ENCODE measurements at regions not wholly inside any gene's neighbourhood (a gene's known extent, or its start where the extent isn't known, plus 50 kb on each side); places are given as distances from the start of the nearest gene placed in this dataset.
A peak's percentile ranks its signal among the peaks of the same experiment; 100 is the strongest.

DNA sequence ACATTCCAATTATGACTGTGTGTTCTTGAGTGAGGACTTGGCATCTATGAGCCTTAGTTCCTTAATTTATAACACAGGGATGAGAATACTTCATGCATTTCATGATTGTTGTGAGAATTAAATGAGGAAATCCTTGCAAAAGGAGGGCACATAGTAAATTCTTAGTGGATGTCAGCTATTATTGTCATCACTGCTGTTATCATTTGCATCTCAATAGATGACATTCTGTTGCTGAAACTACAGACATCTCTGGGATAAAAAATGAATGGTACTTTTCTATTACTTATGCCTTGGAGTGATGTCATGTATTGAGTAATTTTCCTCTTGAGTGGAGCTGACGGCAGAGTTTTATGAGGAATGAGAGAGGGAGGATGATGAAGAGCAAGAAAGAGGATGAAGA lies 184.4 kb upstream of the CDH11 start:
- Histone ChIP-seq H3K9me3 (replicated peaks; ENCODE audit: control insufficient read depth, low read depth, low read length) (no peaks in the 10 kb centered on the region), H3K4me1 (ENCODE audit: control insufficient read depth, insufficient read depth, low read length) (peaks cover 3% of the 10 kb centered on the region), H3K36me3 (ENCODE audit: control insufficient read depth, insufficient read depth, low read length) (no peaks in the 10 kb centered on the region), H3K4me3 (ENCODE audit: low read length) (no peak overlapping the region), H3K27ac (ENCODE audit: low read length) (no peak overlapping the region), H3K27me3 (ENCODE audit: control insufficient read depth, insufficient read depth, low read length) (no peaks in the 10 kb centered on the region)
- DNase-seq: no peak
- WGBS (ENCODE audit: insufficient coverage): 50% methylated on average over 1 of the region's 1 CpG

DNA sequence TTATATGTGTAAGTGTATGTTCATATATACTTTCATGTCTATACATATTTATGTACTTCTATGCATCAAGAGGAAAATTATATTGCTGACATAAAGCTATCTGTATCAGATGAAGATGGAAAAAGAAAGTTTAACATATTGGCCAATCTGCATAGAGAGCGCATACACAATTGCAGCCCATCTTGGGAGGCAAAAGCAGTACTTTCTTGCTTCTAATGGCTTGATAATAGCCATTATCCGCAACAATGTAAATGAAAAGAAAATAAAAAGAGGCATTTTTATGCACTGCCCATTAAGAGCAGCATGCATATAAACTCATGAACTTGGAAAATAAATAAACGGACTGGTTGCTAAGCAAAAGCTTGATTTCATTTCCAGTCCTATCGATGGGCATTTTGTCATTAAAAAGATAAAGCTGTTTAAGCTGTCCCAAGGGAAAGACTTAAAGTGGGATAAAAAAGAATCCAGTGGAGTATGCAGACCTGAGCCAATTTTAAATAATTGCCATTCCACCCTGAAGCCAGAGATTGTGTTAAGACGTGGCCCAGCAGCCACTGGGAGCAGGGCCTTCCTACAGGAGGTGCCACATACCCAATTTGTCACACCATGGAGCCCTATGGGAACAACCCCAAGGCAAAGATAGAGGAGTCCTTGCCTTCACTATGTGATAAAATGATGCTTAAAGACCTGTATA lies 183.6 kb upstream of the CDH11 start:
- no peak overlapping the region for H3K27ac ChIP-seq (ENCODE audit: low read length)

DNA sequence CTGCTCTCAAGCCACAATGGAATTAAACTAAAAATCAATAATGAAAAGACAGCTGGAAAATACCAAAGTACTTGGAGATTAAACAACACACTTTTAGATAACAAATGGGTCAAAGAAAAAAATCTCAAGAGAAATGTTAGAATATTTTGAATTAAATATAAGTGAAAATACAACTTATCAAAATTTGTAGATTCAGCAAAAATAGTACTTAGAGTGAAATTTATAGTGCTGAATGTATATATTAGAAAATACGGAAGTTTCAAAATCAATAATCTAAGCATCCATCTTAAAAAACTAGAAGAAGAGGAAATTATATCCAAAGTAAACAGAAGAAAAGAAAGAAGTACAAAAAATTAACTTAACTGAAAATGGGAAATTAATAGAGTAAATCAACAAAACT lies 179.2 kb upstream of the CDH11 start:
- Histone ChIP-seq H3K4me3 (ENCODE audit: low read length) (no peak overlapping the region), H3K4me1 (ENCODE audit: control insufficient read depth, insufficient read depth, low read length) (peaks cover 3% of the 10 kb centered on the region), H3K36me3 (ENCODE audit: control insufficient read depth, insufficient read depth, low read length) (no peaks in the 10 kb centered on the region), H3K27me3 (ENCODE audit: control insufficient read depth, insufficient read depth, low read length) (no peaks in the 10 kb centered on the region), H3K27ac (ENCODE audit: low read length) (no peak overlapping the region), H3K9me3 (replicated peaks; ENCODE audit: control insufficient read depth, low read depth, low read length) (no peaks in the 10 kb centered on the region)
- WGBS (ENCODE audit: insufficient coverage): no CpG with 5 or more reads among the region's 1 CpG
- no peak for DNase-seq

More for the DNA sequence above, 183.6 kb upstream of the CDH11 start:
- no peak for DNase-seq
- H3K27me3 ChIP-seq (ENCODE audit: control insufficient read depth, insufficient read depth, low read length): no peaks in the 10 kb centered on the region
- 48% methylated on average over 2 of the region's 5 CpGs for WGBS (ENCODE audit: insufficient coverage)
- no peak overlapping the region for H3K4me3 ChIP-seq (ENCODE audit: low read length)
- no peaks in the 10 kb centered on the region for H3K36me3 ChIP-seq (ENCODE audit: control insufficient read depth, insufficient read depth, low read length)
- no peaks in the 10 kb centered on the region for H3K9me3 ChIP-seq (replicated peaks; ENCODE audit: control insufficient read depth, low read depth, low read length)
- peaks cover 3% of the 10 kb centered on the region for H3K4me1 ChIP-seq (ENCODE audit: control insufficient read depth, insufficient read depth, low read length)

DNA sequence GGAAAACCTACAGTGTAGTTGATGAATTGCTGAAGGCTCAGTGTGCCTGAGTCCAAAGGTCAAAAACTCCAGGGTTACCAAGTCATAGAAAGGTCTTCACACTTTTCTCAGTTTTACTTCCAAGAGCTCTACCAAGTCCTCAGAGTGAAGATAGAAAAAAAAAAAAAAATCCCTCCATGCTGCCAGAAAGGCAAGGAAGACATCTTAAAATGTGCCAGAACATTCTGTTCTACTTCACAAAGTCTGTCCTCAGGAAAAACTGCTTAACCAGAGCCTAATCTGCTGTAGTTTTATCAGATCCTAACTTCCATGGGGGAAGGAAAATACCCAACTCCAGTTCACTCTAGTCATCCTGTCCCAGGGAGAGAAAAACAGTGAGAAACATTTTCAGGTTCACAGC lies 175.6 kb upstream of the CDH11 start:
- H3K9me3 ChIP-seq (replicated peaks; ENCODE audit: control insufficient read depth, low read depth, low read length): no peaks in the 10 kb centered on the region
- no peaks in the 10 kb centered on the region for H3K27me3 ChIP-seq (ENCODE audit: control insufficient read depth, insufficient read depth, low read length)
- H3K4me1 ChIP-seq (ENCODE audit: control insufficient read depth, insufficient read depth, low read length): no peaks in the 10 kb centered on the region
- H3K36me3 ChIP-seq (ENCODE audit: control insufficient read depth, insufficient read depth, low read length): no peaks in the 10 kb centered on the region
- no peak for DNase-seq
- no peak overlapping the region for H3K27ac ChIP-seq (ENCODE audit: low read length)
- no peak overlapping the region for H3K4me3 ChIP-seq (ENCODE audit: low read length)

DNA sequence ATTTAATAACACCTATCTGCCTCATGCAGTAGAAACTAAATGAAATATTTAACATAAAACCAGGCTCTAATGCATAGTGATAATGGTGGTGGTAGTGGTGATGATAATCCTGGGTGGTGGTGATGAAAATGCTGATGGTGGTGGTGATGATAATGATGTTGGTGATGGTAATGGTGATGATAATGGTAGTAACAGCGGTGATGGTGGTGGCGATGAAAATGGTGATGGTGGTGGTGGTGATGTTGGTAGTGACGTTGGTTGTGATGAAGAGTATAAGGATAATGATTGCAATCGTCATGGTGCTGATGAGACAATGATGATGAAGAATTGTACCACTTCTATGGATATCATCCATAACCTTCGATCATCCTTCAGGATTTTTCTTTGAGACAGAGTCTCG lies 173.7 kb upstream of the CDH11 start:
- Histone ChIP-seq H3K4me3 (ENCODE audit: low read length) (no peak overlapping the region), H3K9me3 (replicated peaks; ENCODE audit: control insufficient read depth, low read depth, low read length) (no peaks in the 10 kb centered on the region), H3K27ac (ENCODE audit: low read length) (no peak overlapping the region), H3K4me1 (ENCODE audit: control insufficient read depth, insufficient read depth, low read length) (no peaks in the 10 kb centered on the region), H3K27me3 (ENCODE audit: control insufficient read depth, insufficient read depth, low read length) (no peaks in the 10 kb centered on the region), H3K36me3 (ENCODE audit: control insufficient read depth, insufficient read depth, low read length) (no peaks in the 10 kb centered on the region)
- DNase-seq: no peak
- WGBS (ENCODE audit: insufficient coverage): 100% methylated on average over 4 of the region's 6 CpGs

DNA sequence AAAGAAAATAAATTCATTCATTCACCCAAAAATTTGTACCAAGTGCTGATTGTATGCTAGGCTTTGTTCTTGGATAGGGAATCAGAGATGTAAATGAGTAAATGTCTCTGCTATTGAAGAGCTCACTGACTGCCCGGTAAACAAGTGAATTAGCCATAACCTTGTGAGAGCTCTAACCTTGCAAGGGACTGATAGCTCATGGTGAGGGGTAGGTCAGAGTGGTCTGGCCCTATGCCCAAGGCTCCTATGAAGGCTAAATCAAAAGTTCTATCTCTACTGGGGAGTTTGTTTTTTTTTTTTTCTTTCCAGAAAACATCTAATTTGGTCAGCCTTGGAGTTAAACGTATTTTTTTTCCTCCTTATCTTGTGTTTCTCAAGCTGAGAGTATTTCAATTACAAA lies 172.8 kb upstream of the CDH11 start:
- DNase-seq: no peak
- H3K9me3 ChIP-seq (replicated peaks; ENCODE audit: control insufficient read depth, low read depth, low read length): no peaks in the 10 kb centered on the region
- no peaks in the 10 kb centered on the region for H3K36me3 ChIP-seq (ENCODE audit: control insufficient read depth, insufficient read depth, low read length)
- no peaks in the 10 kb centered on the region for H3K4me1 ChIP-seq (ENCODE audit: control insufficient read depth, insufficient read depth, low read length)
- H3K4me3 ChIP-seq (ENCODE audit: low read length): no peak overlapping the region
- no peaks in the 10 kb centered on the region for H3K27me3 ChIP-seq (ENCODE audit: control insufficient read depth, insufficient read depth, low read length)
- no peak overlapping the region for H3K27ac ChIP-seq (ENCODE audit: low read length)
- 89% methylated on average over 1 of the region's 2 CpGs for WGBS (ENCODE audit: insufficient coverage)

DNA sequence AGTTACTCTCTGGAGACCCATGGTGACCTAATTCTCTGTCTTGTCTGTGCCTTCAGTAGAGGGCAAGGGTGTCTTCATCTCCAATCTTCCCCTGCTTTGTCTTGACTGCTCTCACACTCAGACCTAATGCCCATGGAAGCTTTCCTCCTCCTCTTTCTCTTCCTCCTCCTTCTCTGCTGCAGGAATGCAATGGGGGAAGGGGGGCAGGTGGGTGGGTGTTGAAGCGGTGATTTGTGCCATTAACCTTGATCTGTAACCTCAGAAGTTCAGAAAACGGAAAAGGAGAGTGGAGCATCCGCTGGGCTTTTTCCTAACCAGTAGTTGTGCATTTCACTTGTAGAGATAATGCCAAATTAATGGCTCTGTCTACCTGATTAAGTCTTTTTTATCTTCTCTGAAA lies 172.3 kb upstream of the CDH11 start:
- no peak for DNase-seq
- H3K4me3 ChIP-seq (ENCODE audit: low read length): no peak overlapping the region
- no peak overlapping the region for H3K27ac ChIP-seq (ENCODE audit: low read length)
- H3K9me3 ChIP-seq (replicated peaks; ENCODE audit: control insufficient read depth, low read depth, low read length): no peaks in the 10 kb centered on the region
- no peaks in the 10 kb centered on the region for H3K4me1 ChIP-seq (ENCODE audit: control insufficient read depth, insufficient read depth, low read length)
- 33% methylated on average over 1 of the region's 3 CpGs for WGBS (ENCODE audit: insufficient coverage)
- no peaks in the 10 kb centered on the region for H3K36me3 ChIP-seq (ENCODE audit: control insufficient read depth, insufficient read depth, low read length)
- no peaks in the 10 kb centered on the region for H3K27me3 ChIP-seq (ENCODE audit: control insufficient read depth, insufficient read depth, low read length)

DNA sequence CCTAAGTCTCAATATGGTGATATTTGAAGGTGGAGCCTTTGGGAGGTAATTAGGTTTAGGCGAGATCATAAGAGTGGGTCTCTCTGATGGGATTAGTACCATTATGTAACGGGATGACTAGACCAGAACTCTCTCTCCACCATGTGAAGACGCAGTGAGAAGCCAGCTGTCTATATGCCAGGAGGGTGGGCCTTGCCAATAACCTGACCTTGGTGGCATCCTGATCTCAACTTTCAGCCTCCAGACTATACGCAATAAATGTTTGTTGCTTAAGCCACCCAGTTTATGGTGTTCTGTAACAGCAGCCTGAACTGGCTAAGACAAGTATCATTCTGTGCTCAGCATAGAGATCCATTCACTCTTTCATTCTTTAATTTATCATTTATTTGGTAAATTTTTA lies 167.2 kb upstream of the CDH11 start:
- H3K9me3 ChIP-seq (replicated peaks; ENCODE audit: control insufficient read depth, low read depth, low read length): no peaks in the 10 kb centered on the region
- DNase-seq: peak; percentile 18
- H3K36me3 ChIP-seq (ENCODE audit: control insufficient read depth, insufficient read depth, low read length): no peaks in the 10 kb centered on the region
- no peak overlapping the region for H3K27ac ChIP-seq (ENCODE audit: low read length)
- peaks cover 9% of the 10 kb centered on the region for H3K4me1 ChIP-seq (ENCODE audit: control insufficient read depth, insufficient read depth, low read length)
- no peaks in the 10 kb centered on the region for H3K27me3 ChIP-seq (ENCODE audit: control insufficient read depth, insufficient read depth, low read length)
- H3K4me3 ChIP-seq (ENCODE audit: low read length): no peak overlapping the region
- WGBS (ENCODE audit: insufficient coverage): 86% methylated on average over 2 of the region's 4 CpGs

DNA sequence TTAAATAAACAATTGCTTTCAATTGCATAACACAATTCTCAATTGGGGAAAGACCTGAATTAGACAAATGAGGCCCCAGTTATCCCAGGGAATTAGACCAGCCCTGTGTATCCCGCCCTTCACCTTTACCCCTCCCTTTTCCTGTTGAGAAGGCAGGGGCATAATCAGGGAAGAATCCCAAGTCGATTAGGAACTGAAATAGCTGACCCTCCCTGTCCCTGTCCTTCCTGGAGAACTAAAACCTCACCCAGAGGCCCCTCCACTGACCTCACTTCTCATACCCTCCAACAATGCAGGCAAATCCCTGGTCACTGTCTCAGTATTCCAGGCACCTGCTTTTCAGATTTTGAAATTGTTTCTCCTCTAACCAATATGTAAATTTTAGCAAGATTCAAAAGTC lies 165.4 kb upstream of the CDH11 start:
- H3K4me1 ChIP-seq (ENCODE audit: control insufficient read depth, insufficient read depth, low read length): peaks cover 14% of the 10 kb centered on the region
- H3K4me3 ChIP-seq (ENCODE audit: low read length): no peak overlapping the region
- H3K27me3 ChIP-seq (ENCODE audit: control insufficient read depth, insufficient read depth, low read length): no peaks in the 10 kb centered on the region
- DNase-seq: no peak
- WGBS (ENCODE audit: insufficient coverage): no CpG with 5 or more reads among the region's 2 CpGs
- H3K36me3 ChIP-seq (ENCODE audit: control insufficient read depth, insufficient read depth, low read length): no peaks in the 10 kb centered on the region
- no peaks in the 10 kb centered on the region for H3K9me3 ChIP-seq (replicated peaks; ENCODE audit: control insufficient read depth, low read depth, low read length)
- H3K27ac ChIP-seq (ENCODE audit: low read length): no peak overlapping the region

DNA sequence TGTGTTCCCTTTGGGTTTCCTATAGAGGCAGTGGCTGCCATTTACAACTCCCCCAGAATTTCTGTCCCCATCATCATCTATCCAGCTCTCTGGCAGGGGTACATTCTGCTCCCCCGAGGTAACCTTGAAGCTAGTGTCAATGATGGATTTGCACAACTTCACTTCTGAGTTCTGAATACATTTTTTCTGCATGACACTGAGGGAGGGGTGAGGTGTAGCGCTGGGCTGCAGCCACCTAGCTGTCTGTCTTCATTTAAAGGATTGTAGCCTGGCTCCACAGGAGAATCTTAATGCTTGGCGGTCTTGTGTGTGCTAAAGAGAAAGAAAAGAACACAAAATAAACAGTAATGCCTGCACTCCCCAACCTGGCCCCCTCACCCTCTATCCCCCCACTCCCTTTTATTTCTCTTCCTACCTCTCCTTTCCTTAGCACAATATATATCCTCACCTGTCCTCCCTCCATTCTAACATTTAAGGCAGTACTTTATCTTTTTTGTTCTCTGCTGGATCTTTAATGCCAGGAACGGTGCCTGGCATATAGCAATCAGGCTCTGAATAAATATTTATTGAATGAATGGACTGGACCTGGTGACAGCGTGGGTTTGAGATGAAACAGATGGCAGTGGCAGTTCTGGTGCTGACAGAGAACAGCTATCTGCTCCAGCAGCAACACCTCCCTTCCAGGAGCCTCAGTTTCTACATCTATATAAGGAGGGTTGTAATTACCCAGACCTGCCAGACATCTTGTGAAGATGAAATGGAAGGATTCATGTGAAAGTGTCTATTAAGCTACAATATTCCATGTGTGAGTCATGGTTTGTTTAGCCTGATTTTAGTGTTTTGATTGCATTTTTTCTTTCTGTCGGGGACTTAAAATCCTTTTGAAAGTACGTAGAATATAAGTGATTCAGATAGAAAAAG lies 163.5 kb upstream of the CDH11 start:
- Histone ChIP-seq H3K9me3 (replicated peaks; ENCODE audit: control insufficient read depth, low read depth, low read length) (no peaks in the 10 kb centered on the region), H3K4me3 (ENCODE audit: low read length) (no peak overlapping the region), H3K27me3 (ENCODE audit: control insufficient read depth, insufficient read depth, low read length) (no peaks in the 10 kb centered on the region), H3K4me1 (ENCODE audit: control insufficient read depth, insufficient read depth, low read length) (peaks cover 14% of the 10 kb centered on the region), H3K27ac (ENCODE audit: low read length) (no peak overlapping the region), H3K36me3 (ENCODE audit: control insufficient read depth, insufficient read depth, low read length) (no peaks in the 10 kb centered on the region)
- no peak for DNase-seq
- WGBS (ENCODE audit: insufficient coverage): 70% methylated on average over 2 of the region's 7 CpGs

Measured in muscle of leg (tissue), 3 donors.